GM12875 (cell line): ENCODE measurements at regions not wholly inside any gene's neighbourhood (a gene's known extent, or its start where the extent isn't known, plus 50 kb on each side); places are given as distances from the start of the nearest gene placed in this dataset.

ENCODE experiments used
- H3K4me3 ChIP-seq: one replicate; pipeline ENCODE4 v1.5.1; 2011; ENCODE audit warnings: low read depth, low read length, control low read depth
- TF ChIP-seq, protein P1 (sequence below): IDR thresholded peaks from 2 replicates; pipeline ENCODE4 v1.5.1; 2011; ENCODE audit warnings: low read depth, mild to moderate bottlenecking, control low read depth, inconsistent platforms, low read length, moderate library complexity, borderline replicate concordance; ENCODE audit not compliant: insufficient read depth

DNA sequence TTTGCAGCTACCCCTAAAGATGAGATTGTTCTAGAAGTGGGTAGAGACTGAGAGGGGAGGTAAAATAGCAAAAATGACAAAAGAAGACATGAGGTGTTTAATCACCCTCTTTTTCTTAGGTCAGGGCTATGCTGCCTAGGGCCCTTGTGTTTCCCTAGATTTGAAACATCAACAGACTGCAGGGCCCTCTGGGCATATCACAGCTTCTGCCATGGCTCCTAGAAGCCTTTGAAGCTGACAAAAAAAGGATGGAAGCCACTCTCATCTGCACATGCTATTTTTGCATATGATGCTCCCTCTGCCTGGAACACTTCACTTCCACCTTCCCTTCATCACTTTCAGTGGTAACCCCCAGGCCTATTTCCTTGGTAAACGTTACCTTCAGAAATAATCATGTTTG, 68.1 kb downstream of the BTG1 start:
- H3K4me3 ChIP-seq: no peak overlapping the region
- TF ChIP-seq, protein P1, sequence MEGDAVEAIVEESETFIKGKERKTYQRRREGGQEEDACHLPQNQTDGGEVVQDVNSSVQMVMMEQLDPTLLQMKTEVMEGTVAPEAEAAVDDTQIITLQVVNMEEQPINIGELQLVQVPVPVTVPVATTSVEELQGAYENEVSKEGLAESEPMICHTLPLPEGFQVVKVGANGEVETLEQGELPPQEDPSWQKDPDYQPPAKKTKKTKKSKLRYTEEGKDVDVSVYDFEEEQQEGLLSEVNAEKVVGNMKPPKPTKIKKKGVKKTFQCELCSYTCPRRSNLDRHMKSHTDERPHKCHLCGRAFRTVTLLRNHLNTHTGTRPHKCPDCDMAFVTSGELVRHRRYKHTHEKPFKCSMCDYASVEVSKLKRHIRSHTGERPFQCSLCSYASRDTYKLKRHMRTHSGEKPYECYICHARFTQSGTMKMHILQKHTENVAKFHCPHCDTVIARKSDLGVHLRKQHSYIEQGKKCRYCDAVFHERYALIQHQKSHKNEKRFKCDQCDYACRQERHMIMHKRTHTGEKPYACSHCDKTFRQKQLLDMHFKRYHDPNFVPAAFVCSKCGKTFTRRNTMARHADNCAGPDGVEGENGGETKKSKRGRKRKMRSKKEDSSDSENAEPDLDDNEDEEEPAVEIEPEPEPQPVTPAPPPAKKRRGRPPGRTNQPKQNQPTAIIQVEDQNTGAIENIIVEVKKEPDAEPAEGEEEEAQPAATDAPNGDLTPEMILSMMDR: no peak

DNA sequence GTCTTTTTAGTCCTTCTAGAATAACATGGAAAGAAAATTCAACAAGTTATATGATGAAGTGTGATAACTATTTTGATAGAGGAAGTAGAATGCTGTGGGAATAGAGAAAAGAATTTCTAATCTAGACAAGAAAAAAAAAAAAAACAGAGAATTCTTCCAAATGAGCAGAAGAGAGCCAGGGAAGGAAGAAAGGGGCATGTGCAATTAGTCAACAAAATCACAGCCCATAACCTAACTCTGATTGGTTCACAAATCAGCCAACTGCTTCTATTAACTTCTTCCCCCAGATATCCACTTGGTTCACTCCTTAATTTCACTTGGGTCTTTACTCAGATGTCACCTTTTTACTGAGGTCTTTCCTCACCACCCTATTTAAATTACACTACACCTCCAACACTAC, 69.5 kb downstream of the BTG1 start:
- H3K4me3 ChIP-seq: no peak overlapping the region
- TF ChIP-seq, protein P1: no peak

DNA sequence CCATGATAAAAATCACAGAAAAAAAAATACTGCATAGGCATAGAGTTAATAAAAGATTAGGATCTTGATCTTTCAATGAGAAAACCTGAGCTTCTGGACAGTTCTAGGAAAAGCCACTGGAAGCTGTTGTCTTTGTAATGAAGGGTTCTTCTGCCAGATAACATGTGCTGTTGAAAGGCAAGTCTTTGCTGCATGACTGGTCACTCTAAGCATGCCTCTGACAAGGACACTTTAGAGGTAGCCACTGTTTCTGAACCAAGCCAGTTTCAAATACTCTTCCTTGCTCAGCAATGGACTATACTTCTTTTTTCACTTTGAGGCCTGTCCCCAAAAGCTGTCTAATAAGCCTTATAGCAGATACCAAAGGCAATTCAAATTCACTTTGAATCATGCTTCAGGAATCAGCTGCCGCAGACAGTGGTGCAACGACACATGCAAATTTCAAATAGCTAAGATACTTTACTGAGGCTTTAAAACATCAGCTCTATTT, 70.2 kb downstream of the BTG1 start:
- TF ChIP-seq, protein P1: no peak
- no peak overlapping the region for H3K4me3 ChIP-seq

DNA sequence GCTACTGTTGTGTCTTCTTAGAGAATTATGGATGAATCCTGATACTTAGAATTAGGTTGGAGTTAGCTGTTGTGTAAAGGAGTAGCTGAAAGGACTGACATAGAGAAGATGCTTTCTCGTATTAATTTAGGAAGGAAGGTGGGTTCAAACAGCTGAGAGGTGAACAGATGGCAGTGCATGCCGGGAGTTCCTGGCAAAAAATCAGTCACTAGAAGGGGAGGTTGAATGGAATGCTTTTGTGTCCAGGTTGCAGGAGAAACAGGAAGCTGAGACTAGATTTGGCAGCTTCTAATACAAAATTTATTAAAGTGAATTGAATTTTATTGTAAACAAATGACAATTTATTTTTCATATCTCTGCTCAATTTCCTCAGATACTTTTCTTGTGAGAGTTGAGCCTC, 70.8 kb downstream of the BTG1 start:
- TF ChIP-seq, protein P1: no peak
- H3K4me3 ChIP-seq: no peak overlapping the region

- H3K4me3 ChIP-seq: no peak overlapping the region
- TF ChIP-seq, protein P1: no peak
These were observed 72.6 kb downstream of the BTG1 start for GRCh38 chr12:92073094-92073493.

GRCh38 chr12:92072112-92072511, 73.5 kb downstream of the BTG1 start:
- TF ChIP-seq, protein P1: no peak
- no peak overlapping the region for H3K4me3 ChIP-seq

DNA sequence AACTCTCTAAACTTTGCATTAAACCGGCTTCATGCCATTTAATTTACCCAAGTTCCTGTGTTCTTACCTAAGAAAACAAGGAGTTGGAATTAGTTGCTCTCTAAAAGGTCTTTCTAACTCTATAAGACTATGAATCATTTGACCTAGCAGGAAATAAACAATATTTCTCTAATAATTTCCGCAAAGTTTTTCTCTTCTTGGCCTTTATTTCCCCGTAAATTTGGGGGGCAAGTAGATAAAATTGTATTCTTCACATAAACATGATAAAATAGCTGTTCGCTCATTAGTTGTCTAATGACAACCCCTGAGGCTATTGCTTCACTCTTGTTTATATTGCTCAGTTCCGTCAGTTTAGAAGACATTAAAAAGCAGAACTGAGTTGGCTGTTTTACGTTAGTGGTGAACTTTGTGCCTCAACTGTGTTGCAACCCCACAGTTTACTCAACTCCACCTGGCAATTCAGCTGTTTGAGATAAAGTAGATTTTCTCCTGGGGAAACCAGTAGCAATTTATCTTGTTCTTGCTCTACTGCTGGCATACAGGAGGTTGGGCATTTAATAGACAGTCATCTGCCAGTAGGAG, 74.7 kb downstream of the BTG1 start:
- TF ChIP-seq, protein P1: no peak
- H3K4me3 ChIP-seq: no peak overlapping the region
